ENCODE measurements at regions not wholly inside any gene's neighbourhood (a gene's known extent, or its start where the extent isn't known, plus 50 kb on each side); places are given as distances from the start of the nearest gene placed in this dataset.

DNA sequence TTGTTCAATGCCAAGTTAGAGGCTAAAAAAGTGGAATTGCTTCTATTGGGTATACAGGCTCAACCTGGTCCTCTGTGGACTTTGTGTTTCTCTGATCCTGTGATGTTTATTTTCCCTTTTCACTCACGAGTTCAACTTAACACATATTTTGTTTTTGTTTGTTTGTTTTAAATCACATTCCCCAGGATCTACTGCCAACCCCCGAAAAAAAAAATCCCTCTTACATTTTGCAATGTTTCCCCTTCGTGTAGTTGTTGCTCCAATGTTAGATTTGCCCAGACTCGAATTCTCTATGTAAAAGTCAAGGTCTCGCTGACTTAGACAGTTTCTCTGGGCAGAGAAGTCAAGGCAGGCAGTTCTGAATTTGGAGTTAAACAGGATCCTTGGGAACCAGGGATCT is 876.4 kb downstream of the CCSER2 start:
- Histone ChIP-seq H3K36me3 (no peaks in the 10 kb centered on the region), H3K9me3 (no peaks in the 10 kb centered on the region), H3K4me1 (no peaks in the 10 kb centered on the region), H3K27ac (no peak overlapping the region), H3K4me3 (no peak overlapping the region), H3K27me3 (no peaks in the 10 kb centered on the region)
- no peak for TF ChIP-seq EP300 (IDR thresholded peaks at IDR 0.05)
- TF ChIP-seq, protein P1, sequence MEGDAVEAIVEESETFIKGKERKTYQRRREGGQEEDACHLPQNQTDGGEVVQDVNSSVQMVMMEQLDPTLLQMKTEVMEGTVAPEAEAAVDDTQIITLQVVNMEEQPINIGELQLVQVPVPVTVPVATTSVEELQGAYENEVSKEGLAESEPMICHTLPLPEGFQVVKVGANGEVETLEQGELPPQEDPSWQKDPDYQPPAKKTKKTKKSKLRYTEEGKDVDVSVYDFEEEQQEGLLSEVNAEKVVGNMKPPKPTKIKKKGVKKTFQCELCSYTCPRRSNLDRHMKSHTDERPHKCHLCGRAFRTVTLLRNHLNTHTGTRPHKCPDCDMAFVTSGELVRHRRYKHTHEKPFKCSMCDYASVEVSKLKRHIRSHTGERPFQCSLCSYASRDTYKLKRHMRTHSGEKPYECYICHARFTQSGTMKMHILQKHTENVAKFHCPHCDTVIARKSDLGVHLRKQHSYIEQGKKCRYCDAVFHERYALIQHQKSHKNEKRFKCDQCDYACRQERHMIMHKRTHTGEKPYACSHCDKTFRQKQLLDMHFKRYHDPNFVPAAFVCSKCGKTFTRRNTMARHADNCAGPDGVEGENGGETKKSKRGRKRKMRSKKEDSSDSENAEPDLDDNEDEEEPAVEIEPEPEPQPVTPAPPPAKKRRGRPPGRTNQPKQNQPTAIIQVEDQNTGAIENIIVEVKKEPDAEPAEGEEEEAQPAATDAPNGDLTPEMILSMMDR (IDR thresholded peaks at IDR 0.05), result no peak
- TF ChIP-seq POLR2A (IDR thresholded peaks at IDR 0.05), result no peak
- WGBS, 2 donors, result 76 to 77% methylated on average over 5 of the region's 5 CpGs
- DNase-seq (ENCODE audit: low spot score in 2 of 2), result no peak

DNA sequence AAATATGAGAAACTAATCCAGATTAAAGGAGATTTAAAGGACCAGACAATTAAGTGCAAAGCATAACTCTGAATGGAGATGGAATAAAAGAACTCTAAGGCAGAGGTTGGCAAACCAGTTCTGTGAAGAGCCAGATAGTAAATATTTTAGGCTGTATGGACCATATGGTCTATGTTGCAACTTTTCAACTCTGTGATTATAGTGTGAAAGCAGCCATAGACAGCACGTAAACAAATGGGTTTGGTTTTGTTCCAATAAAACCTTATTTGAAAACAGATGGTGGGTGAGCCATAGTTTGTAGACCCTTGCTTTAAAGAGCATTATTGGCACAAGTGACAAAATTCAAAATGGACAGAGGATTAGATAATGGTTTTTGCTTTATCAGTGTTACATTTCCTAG is 884.1 kb downstream of the CCSER2 start:
- Histone ChIP-seq H3K4me3 (no peak overlapping the region), H3K27ac (no peak overlapping the region), H3K9me3 (no peaks in the 10 kb centered on the region), H3K27me3 (no peaks in the 10 kb centered on the region), H3K4me1 (no peaks in the 10 kb centered on the region), H3K36me3 (no peaks in the 10 kb centered on the region)
- 85 to 97% methylated on average over 1 of the region's 1 CpG for WGBS, 2 donors
- TF ChIP-seq, protein P1 (IDR thresholded peaks at IDR 0.05), result no peak
- TF ChIP-seq POLR2A (IDR thresholded peaks at IDR 0.05), result no peak
- no peak for TF ChIP-seq EP300 (IDR thresholded peaks at IDR 0.05)
- no peak for DNase-seq (ENCODE audit: low spot score in 2 of 2)

DNA sequence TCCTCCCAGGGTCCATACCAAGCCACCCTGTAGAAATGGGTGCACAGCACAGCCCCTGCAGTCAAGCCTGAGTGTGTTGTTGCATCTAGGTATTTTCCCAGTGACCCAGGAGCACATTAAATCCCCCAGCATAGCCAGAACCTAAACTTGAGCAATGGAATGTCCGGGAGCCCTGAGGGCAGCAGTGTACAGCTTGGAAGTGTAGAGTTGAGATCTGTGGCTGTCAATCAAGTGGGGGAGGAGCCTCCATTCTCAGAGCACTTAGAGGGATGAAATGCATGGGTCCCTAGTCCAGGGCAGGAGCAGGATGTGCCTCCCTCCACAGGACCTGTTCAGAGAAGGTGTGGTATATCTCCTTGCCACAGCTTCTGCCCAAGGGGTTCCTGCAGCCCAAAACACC is 885.1 kb downstream of the CCSER2 start:
- no peak for DNase-seq (ENCODE audit: low spot score in 2 of 2)
- no peak overlapping the region for H3K4me3 ChIP-seq
- TF ChIP-seq EP300 (IDR thresholded peaks at IDR 0.05) (no peak), POLR2A (IDR thresholded peaks at IDR 0.05) (no peak)
- TF ChIP-seq, protein P1 (IDR thresholded peaks at IDR 0.05), result no peak
- no peaks in the 10 kb centered on the region for H3K4me1 ChIP-seq
- H3K36me3 ChIP-seq, result no peaks in the 10 kb centered on the region
- no peak overlapping the region for H3K27ac ChIP-seq
- no peaks in the 10 kb centered on the region for H3K9me3 ChIP-seq
- no peaks in the 10 kb centered on the region for H3K27me3 ChIP-seq
- WGBS, 2 donors, result 60 to 82% methylated on average over 1 of the region's 1 CpG

DNA sequence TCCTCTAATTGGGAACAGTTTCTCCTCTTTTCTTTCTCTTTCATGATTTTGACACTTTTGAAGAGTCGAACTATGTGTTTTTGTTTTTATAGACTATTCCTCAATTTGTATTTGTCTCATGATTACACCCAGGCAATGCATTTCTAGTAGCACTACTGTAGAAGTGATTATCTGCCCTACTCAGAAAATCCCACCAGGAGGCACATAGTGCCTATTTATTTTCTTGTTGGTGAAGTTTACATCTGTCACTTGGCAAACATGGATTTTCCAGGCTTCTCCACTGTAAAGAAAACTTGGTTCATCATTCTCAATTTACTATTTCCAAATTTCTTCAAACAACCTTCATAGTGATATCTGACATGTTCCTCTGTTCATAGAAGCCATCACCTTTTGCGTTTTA is 893.9 kb downstream of the CCSER2 start:
- TF ChIP-seq, protein P1 (IDR thresholded peaks at IDR 0.05), result no peak
- TF ChIP-seq EP300 (IDR thresholded peaks at IDR 0.05), result no peak
- no peaks in the 10 kb centered on the region for H3K36me3 ChIP-seq
- H3K4me1 ChIP-seq, result no peaks in the 10 kb centered on the region
- H3K27me3 ChIP-seq, result no peaks in the 10 kb centered on the region
- 73 to 81% methylated on average over 2 of the region's 2 CpGs for WGBS, 2 donors
- no peaks in the 10 kb centered on the region for H3K9me3 ChIP-seq
- no peak overlapping the region for H3K27ac ChIP-seq
- no peak for DNase-seq (ENCODE audit: low spot score in 2 of 2)
- no peak overlapping the region for H3K4me3 ChIP-seq

DNA sequence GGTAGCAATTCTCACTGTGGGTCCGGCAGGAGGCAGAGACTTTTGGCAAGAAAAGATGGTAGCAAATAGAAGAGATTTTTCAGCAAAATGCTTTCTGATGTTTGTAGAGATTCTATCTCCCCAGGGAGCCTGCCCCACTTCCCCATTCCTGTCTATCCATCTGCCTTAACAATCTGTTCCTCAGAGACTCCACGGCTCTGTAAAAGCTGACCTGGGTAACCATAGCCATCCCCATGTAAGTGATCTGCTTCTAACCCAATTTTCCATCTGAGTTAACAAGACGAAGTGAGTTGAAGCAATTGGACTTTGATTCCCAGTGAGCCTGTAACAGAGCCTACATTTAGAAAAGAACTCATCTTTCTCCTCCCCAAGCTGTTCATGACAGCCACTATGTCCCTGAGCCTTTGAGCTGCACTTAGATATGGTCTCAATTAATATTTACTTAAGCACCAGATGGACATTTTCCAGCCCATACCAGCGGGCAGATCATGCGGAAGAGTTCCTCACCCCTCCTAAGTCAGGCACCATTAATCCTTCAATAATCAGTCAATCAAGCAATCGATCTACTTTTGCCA is 896.1 kb downstream of the CCSER2 start:
- DNase-seq (ENCODE audit: low spot score in 2 of 2), result no peak
- no peak for TF ChIP-seq POLR2A (IDR thresholded peaks at IDR 0.05)
- no peak for TF ChIP-seq EP300 (IDR thresholded peaks at IDR 0.05)
- TF ChIP-seq, protein P1 (IDR thresholded peaks at IDR 0.05), result no peak
- WGBS, 2 donors, result 81 to 87% methylated on average over 6 of the region's 6 CpGs
- Histone ChIP-seq H3K4me3 (no peak overlapping the region), H3K4me1 (no peaks in the 10 kb centered on the region), H3K9me3 (no peaks in the 10 kb centered on the region), H3K36me3 (no peaks in the 10 kb centered on the region), H3K27me3 (no peaks in the 10 kb centered on the region), H3K27ac (no peak overlapping the region)
